ENCODE measurements at regions not wholly inside any gene's neighbourhood (a gene's known extent, or its start where the extent isn't known, plus 50 kb on each side); places are given as distances from the start of the nearest gene placed in this dataset.

DNA sequence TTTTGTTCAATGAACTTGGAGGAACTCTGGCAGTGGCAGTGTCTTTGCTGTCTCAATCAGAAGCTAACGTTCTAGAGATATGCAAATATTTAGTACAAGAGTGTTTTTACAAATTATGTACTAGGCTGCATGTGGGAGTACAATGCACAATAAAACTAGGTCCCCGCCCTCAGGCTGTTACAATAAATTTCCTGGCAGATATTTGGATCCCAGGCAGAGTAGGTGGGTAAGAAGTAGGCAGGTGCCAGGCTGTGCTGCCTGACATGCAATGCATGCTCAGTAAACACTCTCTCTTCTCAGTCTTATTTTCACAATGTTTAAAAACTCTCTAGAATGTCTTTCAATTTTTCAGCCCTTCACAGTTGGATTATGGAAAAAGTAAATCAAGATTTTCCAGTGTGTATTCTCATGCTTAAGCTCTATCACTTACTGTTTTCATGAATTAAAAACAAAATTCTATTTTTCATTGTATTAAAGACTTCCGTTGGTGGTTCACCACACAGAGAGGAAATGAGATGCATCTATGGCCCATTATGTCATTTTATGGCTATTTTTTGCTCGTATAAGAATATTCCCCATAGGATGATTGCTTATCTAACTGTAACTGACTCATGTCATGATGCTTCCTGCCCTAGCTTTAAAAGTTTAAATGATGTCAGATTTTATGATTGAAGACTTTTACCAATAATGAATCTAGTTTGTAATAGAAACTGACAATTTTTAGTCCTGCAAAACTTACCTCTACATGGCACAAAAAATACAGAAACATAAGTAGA is 346.1 kb downstream of the RND3 start:
- TF ChIP-seq, protein P1, sequence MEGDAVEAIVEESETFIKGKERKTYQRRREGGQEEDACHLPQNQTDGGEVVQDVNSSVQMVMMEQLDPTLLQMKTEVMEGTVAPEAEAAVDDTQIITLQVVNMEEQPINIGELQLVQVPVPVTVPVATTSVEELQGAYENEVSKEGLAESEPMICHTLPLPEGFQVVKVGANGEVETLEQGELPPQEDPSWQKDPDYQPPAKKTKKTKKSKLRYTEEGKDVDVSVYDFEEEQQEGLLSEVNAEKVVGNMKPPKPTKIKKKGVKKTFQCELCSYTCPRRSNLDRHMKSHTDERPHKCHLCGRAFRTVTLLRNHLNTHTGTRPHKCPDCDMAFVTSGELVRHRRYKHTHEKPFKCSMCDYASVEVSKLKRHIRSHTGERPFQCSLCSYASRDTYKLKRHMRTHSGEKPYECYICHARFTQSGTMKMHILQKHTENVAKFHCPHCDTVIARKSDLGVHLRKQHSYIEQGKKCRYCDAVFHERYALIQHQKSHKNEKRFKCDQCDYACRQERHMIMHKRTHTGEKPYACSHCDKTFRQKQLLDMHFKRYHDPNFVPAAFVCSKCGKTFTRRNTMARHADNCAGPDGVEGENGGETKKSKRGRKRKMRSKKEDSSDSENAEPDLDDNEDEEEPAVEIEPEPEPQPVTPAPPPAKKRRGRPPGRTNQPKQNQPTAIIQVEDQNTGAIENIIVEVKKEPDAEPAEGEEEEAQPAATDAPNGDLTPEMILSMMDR (IDR thresholded peaks at IDR 0.05; ENCODE audit: low read depth, low read length, missing control alignments) = no peak
- no peak for DNase-seq (ENCODE audit: low read depth)

DNA sequence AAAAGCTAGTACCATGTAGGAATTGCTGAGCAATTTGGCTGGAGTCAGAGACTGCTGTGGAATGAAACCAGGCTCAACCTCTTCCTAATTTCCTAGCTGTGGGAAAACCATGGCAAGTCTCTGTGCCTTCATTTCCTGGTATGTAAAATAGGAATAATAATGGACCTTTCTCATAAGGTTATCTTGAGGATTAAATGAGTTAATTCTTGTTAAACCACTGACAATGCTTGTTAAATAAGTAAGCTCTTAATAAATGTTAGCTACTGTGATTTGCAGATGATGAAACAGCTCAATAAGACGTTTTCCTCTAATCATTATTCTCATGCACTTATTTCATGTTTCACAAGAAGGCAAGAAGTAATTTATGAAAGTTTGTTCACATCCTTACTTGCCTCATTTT is 346.7 kb downstream of the RND3 start:
- no peak for DNase-seq (ENCODE audit: low read depth)
- no peak overlapping the region for H3K4me3 ChIP-seq (ENCODE audit: low read depth, low read length)
- in situ Hi-C loops (cut with HindIII; ENCODE audit: low sequenced_read_pairs) = no loop called here
- TF ChIP-seq, protein P1 (IDR thresholded peaks at IDR 0.05; ENCODE audit: low read depth, low read length, missing control alignments) = no peak

More for the DNA sequence above, 346.1 kb downstream of the RND3 start:
- in situ Hi-C loops (cut with HindIII; ENCODE audit: low sequenced_read_pairs) = no loop called here
- H3K4me3 ChIP-seq (ENCODE audit: low read depth, low read length) = no peak overlapping the region

DNA sequence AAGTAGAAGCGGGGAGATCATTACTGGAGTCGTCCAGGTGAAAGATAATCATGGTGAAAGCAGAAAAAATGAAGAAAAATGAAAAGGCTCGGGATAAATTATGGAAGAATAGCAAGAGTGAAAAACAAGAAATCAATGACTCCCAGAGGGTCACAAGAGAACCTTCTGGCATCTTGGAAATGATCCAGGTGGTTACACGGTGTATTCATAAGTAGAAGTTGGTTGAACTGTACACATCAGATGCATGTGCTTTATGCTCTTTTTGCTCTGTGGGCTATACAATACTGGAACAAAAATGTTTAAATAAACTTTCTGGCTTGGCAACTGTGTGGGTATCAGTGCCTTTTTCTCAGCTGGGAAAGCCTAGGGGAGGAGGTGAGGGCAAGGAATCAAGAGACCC is 348.9 kb downstream of the RND3 start:
- no peak overlapping the region for H3K4me3 ChIP-seq (ENCODE audit: low read depth, low read length)
- in situ Hi-C loops (cut with HindIII; ENCODE audit: low sequenced_read_pairs) = no loop called here
- TF ChIP-seq, protein P1 (IDR thresholded peaks at IDR 0.05; ENCODE audit: low read depth, low read length, missing control alignments) = no peak
- peak; percentile 78 for DNase-seq (ENCODE audit: low read depth)

DNA sequence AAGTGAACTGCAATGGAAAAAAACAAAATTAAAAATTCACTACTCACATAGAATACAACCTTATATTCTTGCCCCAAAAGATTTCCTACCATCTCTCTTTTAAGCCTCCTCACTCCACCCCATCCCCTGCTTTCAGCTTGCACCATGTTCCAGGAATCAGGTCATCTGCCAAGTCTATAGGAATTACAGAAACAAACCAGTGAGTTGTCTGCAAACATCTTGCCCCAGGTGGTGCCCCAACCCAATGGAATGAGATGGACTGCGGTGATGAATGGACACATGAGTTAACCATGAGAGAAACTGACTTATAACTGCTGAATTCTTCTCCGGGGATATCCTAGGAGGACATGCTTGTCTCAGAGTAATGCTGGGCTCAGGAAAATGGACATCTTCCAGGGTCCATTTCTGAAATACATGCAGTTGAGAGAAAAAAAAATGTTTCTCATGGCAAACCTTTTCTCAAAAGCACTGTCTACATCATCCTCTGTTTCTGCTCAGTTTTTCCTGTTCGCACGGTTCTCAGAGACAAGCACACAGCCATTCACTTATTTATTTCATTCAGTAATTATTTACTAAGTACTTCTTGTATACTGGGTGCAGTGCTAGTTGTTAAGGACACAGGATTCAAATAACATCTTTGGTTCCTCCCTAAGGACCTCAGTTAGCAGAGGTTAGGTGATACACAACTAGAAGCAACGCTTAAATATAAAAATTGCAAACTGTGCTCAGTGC is 350.0 kb downstream of the RND3 start:
- no peak overlapping the region for H3K4me3 ChIP-seq (ENCODE audit: low read depth, low read length)
- TF ChIP-seq, protein P1 (IDR thresholded peaks at IDR 0.05; ENCODE audit: low read depth, low read length, missing control alignments) = no peak
- in situ Hi-C loops (cut with HindIII; ENCODE audit: low sequenced_read_pairs) = no loop called here
- DNase-seq (ENCODE audit: low read depth) = no peak

DNA sequence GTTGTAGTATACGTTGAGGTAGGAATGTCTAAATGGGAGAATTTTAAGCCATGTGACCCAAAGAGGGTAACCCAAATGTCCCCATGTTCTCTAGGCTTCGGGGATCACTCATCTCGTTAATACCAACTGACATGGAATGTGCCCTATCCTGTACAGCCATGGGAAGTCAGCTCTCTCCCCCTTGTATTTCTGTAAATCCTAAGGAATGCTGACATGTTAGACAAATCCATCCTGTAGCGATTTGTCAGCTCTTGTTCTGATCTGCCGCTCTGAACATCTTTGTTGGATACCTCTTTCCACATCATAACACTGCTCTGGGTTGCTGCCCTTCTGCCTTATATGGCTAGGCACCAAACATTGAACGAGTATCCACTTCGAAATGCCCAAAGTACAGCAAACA is 350.6 kb downstream of the RND3 start:
- H3K4me3 ChIP-seq (ENCODE audit: low read depth, low read length) = no peak overlapping the region
- TF ChIP-seq, protein P1 (IDR thresholded peaks at IDR 0.05; ENCODE audit: low read depth, low read length, missing control alignments) = no peak
- DNase-seq (ENCODE audit: low read depth) = no peak
- in situ Hi-C loops (cut with HindIII; ENCODE audit: low sequenced_read_pairs) = no loop called here

DNA sequence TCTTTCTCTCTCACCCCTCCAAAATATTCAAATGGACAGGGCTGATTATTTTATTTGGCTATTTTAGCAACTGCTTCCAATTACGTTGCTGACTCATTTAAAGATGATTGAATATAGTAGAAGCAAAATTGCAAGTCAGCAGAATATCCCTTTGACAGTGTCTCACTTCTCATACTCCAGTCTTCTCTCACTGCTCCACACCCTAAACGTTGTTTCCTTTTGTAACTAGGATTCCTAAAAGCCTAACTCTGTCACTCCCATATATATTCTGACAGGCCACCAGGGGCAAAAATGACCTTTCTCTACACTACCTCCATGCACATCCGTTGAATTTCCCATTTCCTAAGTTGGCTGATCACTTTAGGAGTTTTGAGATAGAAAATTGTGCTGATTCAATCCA is 351.1 kb downstream of the RND3 start:
- TF ChIP-seq, protein P1 (IDR thresholded peaks at IDR 0.05; ENCODE audit: low read depth, low read length, missing control alignments) = peak; percentile 12
- in situ Hi-C loops (cut with HindIII; ENCODE audit: low sequenced_read_pairs) = no loop called here
- no peak overlapping the region for H3K4me3 ChIP-seq (ENCODE audit: low read depth, low read length)
- no peak for DNase-seq (ENCODE audit: low read depth)

All from astrocyte of the cerebellum (primary cell).